Neural cell (in vitro differentiated cells): ENCODE measurements at regions not wholly inside any gene's neighbourhood (a gene's known extent, or its start where the extent isn't known, plus 50 kb on each side); places are given as distances from the start of the nearest gene placed in this dataset.

ENCODE experiments used
- H2AFZ ChIP-seq: fragments of 200-600, 300-800 bp; sonication (generic), shearing (Covaris generic); 2 replicates; pipeline ENCODE4 v1.6.0; 2014; ENCODE audit warnings: low read depth, mild to moderate bottlenecking, antibody characterized with exemption, low read length, moderate library complexity
- H3F3A ChIP-seq: fragments of 200-600 bp; shearing (Covaris generic); 2 replicates; pipeline ENCODE4 v1.6.1; 2016; ENCODE audit warnings: mild to moderate bottlenecking, moderate library complexity, mixed read lengths, antibody characterized with exemption, low read length; ENCODE audit not compliant: insufficient read depth, poor library complexity, severe bottlenecking
- H3K27ac ChIP-seq: fragments of 200-600, 300-800 bp; sonication (generic), shearing (Covaris generic); 2 replicates; pipeline ENCODE4 v1.5.1; 2014; ENCODE audit warnings: mild to moderate bottlenecking, low read length, moderate library complexity
- H3K27me3 ChIP-seq: fragments of 300-800, 200-600 bp; sonication (generic), shearing (Covaris generic); 2 replicates; pipeline ENCODE4 v1.6.0; 2014; ENCODE audit warnings: mild to moderate bottlenecking, low read depth, low read length, moderate library complexity; ENCODE audit not compliant: insufficient read depth
- H3K36me3 ChIP-seq: fragments of 300-800, 200-600 bp; sonication (generic), shearing (Covaris generic); 2 replicates; pipeline ENCODE4 v1.5.1; 2014; ENCODE audit warnings: mild to moderate bottlenecking, antibody characterized with exemption, low read length, moderate library complexity; ENCODE audit not compliant: insufficient read depth
- H3K4me2 ChIP-seq: fragments of 300-800, 200-600 bp; sonication (generic), shearing (Covaris generic); 2 replicates; pipeline ENCODE4 v1.6.0; 2014; ENCODE audit warnings: mild to moderate bottlenecking, low read length
- H3K4me3 ChIP-seq: fragments of 300-800, 200-600 bp; sonication (generic), shearing (Covaris generic); 2 replicates; pipeline ENCODE4 v1.5.1; 2014; ENCODE audit warnings: mild to moderate bottlenecking, low read length, moderate library complexity
- H3K79me2 ChIP-seq: fragments of 200-600 bp; shearing (Covaris generic); replicated peaks from 2 replicates; pipeline ENCODE4 v1.6.0; 2014; ENCODE audit warnings: mild to moderate bottlenecking, low read length, moderate library complexity; ENCODE audit not compliant: insufficient read depth
- H3K9ac ChIP-seq: fragments of 300-800, 200-600 bp; sonication (generic), shearing (Covaris generic); 2 replicates; pipeline ENCODE4 v1.6.1; 2016; ENCODE audit warnings: mild to moderate bottlenecking, low read length, mixed read lengths
- H3K9me2 ChIP-seq: fragments of 200-600 bp; shearing (Covaris generic); 2 replicates; pipeline ENCODE4 v1.6.1; 2016; ENCODE audit warnings: mild to moderate bottlenecking, low read length, mixed read lengths; ENCODE audit not compliant: insufficient read depth
- H3K9me3 ChIP-seq: fragments of 200-600, 300-800 bp; sonication (generic), shearing (Covaris generic); 2 replicates; pipeline ENCODE4 v1.6.1; 2016; ENCODE audit warnings: mild to moderate bottlenecking, mixed run types, low read length, moderate library complexity, mixed read lengths
- H4K20me1 ChIP-seq: fragments of 200-600 bp; shearing (Covaris generic); 2 replicates; pipeline ENCODE4 v1.6.1; 2016; ENCODE audit warnings: mild to moderate bottlenecking, mixed run types; ENCODE audit not compliant: insufficient read depth
- CTCF ChIP-seq: fragments of 450-650 bp; IDR thresholded peaks from 2 replicates; pipeline ENCODE4 v1.5.1; 2014; ENCODE audit warnings: antibody characterized with exemption, mild to moderate bottlenecking, moderate library complexity; ENCODE audit not compliant: poor library complexity, severe bottlenecking
- EP300 ChIP-seq: fragments of 450-650 bp; conservative IDR thresholded peaks from 2 replicates; pipeline ENCODE4 v1.6.1; 2014; ENCODE audit warnings: antibody characterized with exemption, mild to moderate bottlenecking, moderate library complexity; ENCODE audit not compliant: poor library complexity, severe bottlenecking
- EZH2 ChIP-seq: fragments of 200-600, 300-800 bp; shearing (Covaris generic), sonication (generic); IDR thresholded peaks from 2 replicates; pipeline ENCODE4 v1.6.1; 2014; ENCODE audit warnings: antibody characterized with exemption, low read length, borderline replicate concordance, mild to moderate bottlenecking; ENCODE audit not compliant: insufficient read depth, poor library complexity, severe bottlenecking
- MXI1 ChIP-seq: fragments of 450-650 bp; conservative IDR thresholded peaks from 2 replicates; pipeline ENCODE4 v1.6.1; 2014; ENCODE audit warnings: antibody characterized with exemption, mild to moderate bottlenecking; ENCODE audit not compliant: poor library complexity, severe bottlenecking
- POLR2AphosphoS5 ChIP-seq: IDR thresholded peaks from 2 replicates; pipeline ENCODE4 v1.6.1; 2012
- RAD21 ChIP-seq: fragments of 450-650 bp; conservative IDR thresholded peaks from 2 replicates; pipeline ENCODE4 v1.6.1; 2014; ENCODE audit warnings: antibody characterized with exemption, mild to moderate bottlenecking, moderate library complexity
- REST ChIP-seq: IDR thresholded peaks from 2 replicates; pipeline ENCODE4 v1.6.1; 2012; ENCODE audit warnings: borderline replicate concordance
- SMC3 ChIP-seq: fragments of 450-650 bp; conservative IDR thresholded peaks from 2 replicates; pipeline ENCODE4 v1.6.1; 2014; ENCODE audit warnings: antibody characterized with exemption, mild to moderate bottlenecking, moderate library complexity; ENCODE audit not compliant: poor library complexity
- TAF1 ChIP-seq: IDR thresholded peaks from 2 replicates; pipeline ENCODE4 v1.6.1; 2012; ENCODE audit warnings: low read depth

GRCh38 chr15:92847841-92848240 is 52.3 kb upstream of the CHD2 start:
- Histone ChIP-seq H3K27me3 (no peaks in the 10 kb centered on the region), H3K9me2 (no peaks in the 10 kb centered on the region), H3K79me2 (no peaks in the 10 kb centered on the region), H3K9ac (no peak overlapping the region), H4K20me1 (no peaks in the 10 kb centered on the region), H2AFZ (no peak overlapping the region), H3K9me3 (no peaks in the 10 kb centered on the region), H3K27ac (no peak overlapping the region), H3K4me2 (no peak overlapping the region), H3K4me3 (no peak overlapping the region), H3F3A (no peaks in the 10 kb centered on the region), H3K36me3 (no peaks in the 10 kb centered on the region)
- no peak for TF ChIP-seq EZH2

GRCh38 chr15:92848464-92848851 is 51.7 kb upstream of the CHD2 start:
- Histone ChIP-seq H3K4me3 (no peak overlapping the region), H2AFZ (no peak overlapping the region), H3K9me3 (no peaks in the 10 kb centered on the region), H3K27ac (no peak overlapping the region), H3K4me2 (no peak overlapping the region), H3K36me3 (no peaks in the 10 kb centered on the region), H3K9me2 (no peaks in the 10 kb centered on the region), H3K27me3 (no peaks in the 10 kb centered on the region), H3K79me2 (no peaks in the 10 kb centered on the region), H3K9ac (no peak overlapping the region), H4K20me1 (no peaks in the 10 kb centered on the region), H3F3A (no peaks in the 10 kb centered on the region)
- no peak for TF ChIP-seq CTCF
- TF ChIP-seq REST = no peak
- no peak for TF ChIP-seq EZH2
- no peak for TF ChIP-seq RAD21
- TF ChIP-seq SMC3 = no peak
- TF ChIP-seq POLR2AphosphoS5 = no peak
- TF ChIP-seq EP300 = no peak
- TF ChIP-seq MXI1 = no peak
- no peak for TF ChIP-seq TAF1

GRCh38 chr15:92848852-92849598 is 51.1 kb upstream of the CHD2 start:
- H3K4me3 ChIP-seq = no peak overlapping the region
- H3K27me3 ChIP-seq = no peaks in the 10 kb centered on the region
- no peaks in the 10 kb centered on the region for H3K79me2 ChIP-seq
- H2AFZ ChIP-seq = no peak overlapping the region
- TF ChIP-seq RAD21 (no peak), EP300 (no peak), SMC3 (no peak), MXI1 (no peak), CTCF (no peak), POLR2AphosphoS5 (no peak), EZH2 (no peak), REST (no peak), TAF1 (no peak)
- no peak overlapping the region for H3K27ac ChIP-seq
- H3K4me2 ChIP-seq = no peak overlapping the region
- H3F3A ChIP-seq = no peaks in the 10 kb centered on the region
- H3K36me3 ChIP-seq = no peaks in the 10 kb centered on the region
- H3K9me2 ChIP-seq = no peaks in the 10 kb centered on the region
- no peak overlapping the region for H3K9ac ChIP-seq
- no peaks in the 10 kb centered on the region for H4K20me1 ChIP-seq
- no peaks in the 10 kb centered on the region for H3K9me3 ChIP-seq
